ENCODE measurements at regions not wholly inside any gene's neighbourhood (a gene's known extent, or its start where the extent isn't known, plus 50 kb on each side); places are given as distances from the start of the nearest gene placed in this dataset.
"Not testable (repeated sequence)": the region's sequence is repeated elsewhere in the genome, so short reads cannot be mapped to it uniquely, and the experiment has no call there.

GRCh38 chr3:88882121-88882520 lies 225.3 kb upstream of the EPHA3 start:
- H3K4me3 Mint-ChIP-seq = no peak overlapping the region
- H3K9me3 Mint-ChIP-seq = peaks cover 16% of the 10 kb centered on the region
- CTCF ChIA-PET = no interaction called here
- TF ChIP-seq CTCF (IDR thresholded peaks at IDR 0.05) = no peak
- intact Hi-C loops (cut with micrococcal nuclease) = no loop called here
- POLR2A ChIA-PET = no interaction called here
- no peaks in the 10 kb centered on the region for H3K27me3 Mint-ChIP-seq
- DNase-seq (no peak), ATAC-seq (no peak)
- H3K4me1 Mint-ChIP-seq (ENCODE audit: low read depth) = no peaks in the 10 kb centered on the region
- no peak overlapping the region for H3K27ac Mint-ChIP-seq
- H3K36me3 Mint-ChIP-seq (ENCODE audit: low read depth) = no peaks in the 10 kb centered on the region

GRCh38 chr3:88886624-88887023 lies 220.8 kb upstream of the EPHA3 start:
- H3K36me3 Mint-ChIP-seq (ENCODE audit: low read depth); intact Hi-C loops (cut with micrococcal nuclease); H3K4me1 Mint-ChIP-seq (ENCODE audit: low read depth); H3K27me3 Mint-ChIP-seq; H3K27ac Mint-ChIP-seq; DNase-seq; H3K4me3 Mint-ChIP-seq; CTCF ChIA-PET; POLR2A ChIA-PET; ATAC-seq: not testable (repeated sequence)
- H3K9me3 Mint-ChIP-seq = peaks cover 14% of the 10 kb centered on the region

GRCh38 chr3:88896026-88896425 lies 211.4 kb upstream of the EPHA3 start:
- Mint-ChIP-seq H3K4me1 (ENCODE audit: low read depth) (no peaks in the 10 kb centered on the region), H3K36me3 (ENCODE audit: low read depth) (no peaks in the 10 kb centered on the region), H3K27me3 (no peaks in the 10 kb centered on the region), H3K9me3 (peaks cover 5% of the 10 kb centered on the region), H3K4me3 (no peak overlapping the region), H3K27ac (no peak overlapping the region)
- no peak for ATAC-seq
- no peak for DNase-seq
- ChIA-PET CTCF (no interaction called here), POLR2A (no interaction called here)
- intact Hi-C loops (cut with micrococcal nuclease) = no loop called here
- TF ChIP-seq CTCF (IDR thresholded peaks at IDR 0.05) = no peak

GRCh38 chr3:88912294-88912877 lies 195.0 kb upstream of the EPHA3 start:
- POLR2A ChIA-PET = no interaction called here

GRCh38 chr3:88918841-88919240 lies 188.6 kb upstream of the EPHA3 start:
- H3K36me3 Mint-ChIP-seq (ENCODE audit: low read depth) = no peaks in the 10 kb centered on the region
- H3K27me3 Mint-ChIP-seq = no peaks in the 10 kb centered on the region
- DNase-seq (no peak), ATAC-seq (no peak)
- no peaks in the 10 kb centered on the region for H3K4me1 Mint-ChIP-seq (ENCODE audit: low read depth)
- H3K4me3 Mint-ChIP-seq = no peak overlapping the region
- CTCF ChIA-PET = no interaction called here
- no peak overlapping the region for H3K27ac Mint-ChIP-seq
- H3K9me3 Mint-ChIP-seq = peaks cover 1% of the 10 kb centered on the region
- POLR2A ChIA-PET = no interaction called here
- no peak for TF ChIP-seq CTCF (IDR thresholded peaks at IDR 0.05)
- intact Hi-C loops (cut with micrococcal nuclease) = no loop called here

More at GRCh38 chr3:88912294-88912877, 195.0 kb upstream of the EPHA3 start:
- no peak overlapping the region for H3K4me3 Mint-ChIP-seq
- no peak overlapping the region for H3K27ac Mint-ChIP-seq
- intact Hi-C loops (cut with micrococcal nuclease) = no loop called here
- no peaks in the 10 kb centered on the region for H3K36me3 Mint-ChIP-seq (ENCODE audit: low read depth)
- ATAC-seq (no peak), DNase-seq (no peak)
- H3K9me3 Mint-ChIP-seq = no peaks in the 10 kb centered on the region
- CTCF ChIA-PET = no interaction called here
- no peaks in the 10 kb centered on the region for H3K4me1 Mint-ChIP-seq (ENCODE audit: low read depth)
- H3K27me3 Mint-ChIP-seq = no peaks in the 10 kb centered on the region
- TF ChIP-seq CTCF (IDR thresholded peaks at IDR 0.05) = no peak

GRCh38 chr3:88921986-88922385 lies 185.4 kb upstream of the EPHA3 start:
- no peak overlapping the region for H3K4me3 Mint-ChIP-seq
- ATAC-seq (no peak), DNase-seq (no peak)
- no peaks in the 10 kb centered on the region for H3K4me1 Mint-ChIP-seq (ENCODE audit: low read depth)
- H3K27ac Mint-ChIP-seq = no peak overlapping the region
- H3K27me3 Mint-ChIP-seq = no peaks in the 10 kb centered on the region
- intact Hi-C loops (cut with micrococcal nuclease) = no loop called here
- H3K9me3 Mint-ChIP-seq = peaks cover 1% of the 10 kb centered on the region
- ChIA-PET CTCF (no interaction called here), POLR2A (no interaction called here)
- H3K36me3 Mint-ChIP-seq (ENCODE audit: low read depth) = no peaks in the 10 kb centered on the region
- no peak for TF ChIP-seq CTCF (IDR thresholded peaks at IDR 0.05)
